ENCODE measurements at regions not wholly inside any gene's neighbourhood (a gene's known extent, or its start where the extent isn't known, plus 50 kb on each side); places are given as distances from the start of the nearest gene placed in this dataset.

DNA sequence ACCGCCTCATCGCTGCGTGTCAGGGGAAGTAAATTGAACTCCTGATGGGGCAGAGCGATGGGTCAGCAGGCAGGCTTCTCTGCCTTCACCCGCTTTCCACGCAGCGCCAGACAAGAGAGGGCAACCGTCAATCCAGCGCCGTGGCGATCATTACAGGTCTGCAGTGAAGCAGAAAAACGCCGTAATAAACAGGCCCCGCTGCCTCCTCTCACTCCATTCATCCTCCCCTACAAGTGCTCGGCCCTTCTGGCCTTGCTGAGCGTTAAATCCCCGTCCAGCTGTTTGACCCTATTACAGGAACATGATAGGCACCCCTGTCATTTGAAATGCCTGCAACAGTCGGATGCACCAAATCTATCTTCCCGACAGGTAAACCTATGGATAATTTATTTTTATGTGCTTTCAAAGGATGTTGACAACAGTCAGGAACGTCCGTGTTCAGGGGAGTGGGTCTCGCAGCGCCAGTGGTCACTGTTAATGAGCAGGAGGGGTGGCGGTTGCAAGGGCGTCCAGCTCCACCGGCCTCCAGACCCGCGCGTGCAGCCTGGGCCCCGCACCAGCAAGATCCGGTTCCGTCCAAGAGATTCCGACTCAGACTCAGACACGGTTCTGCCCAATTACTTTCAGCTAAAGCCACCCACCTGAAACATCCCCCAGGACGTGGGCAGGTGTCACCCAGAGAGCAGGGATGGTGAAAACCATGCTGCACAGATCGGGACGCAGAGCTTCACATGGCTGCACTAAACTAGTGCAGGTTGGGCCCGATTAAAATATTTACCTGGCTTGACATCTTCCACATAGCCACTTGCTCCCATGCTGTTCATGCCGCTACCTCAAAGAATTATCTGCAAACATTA is 508.0 kb upstream of the MGMT start:
- no peak for DNase-seq

DNA sequence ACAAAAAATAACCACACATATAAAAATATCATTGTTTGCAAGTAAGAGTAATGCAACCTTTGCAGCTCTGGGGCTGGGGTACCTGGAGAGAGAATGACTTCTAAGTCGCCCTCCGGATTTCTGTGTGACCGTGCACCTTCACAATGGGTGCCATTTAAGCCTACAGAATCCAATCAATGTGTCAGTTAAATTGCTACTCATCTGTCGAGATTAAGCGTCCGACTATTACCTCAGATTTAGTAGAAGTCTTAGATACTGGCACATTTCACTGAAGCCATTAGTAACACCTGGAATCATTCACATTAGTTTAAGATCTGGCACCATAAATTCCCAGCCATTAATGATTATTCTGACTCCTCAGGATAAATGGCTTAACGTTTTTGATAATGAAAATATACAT is 507.3 kb upstream of the MGMT start:
- no peak for DNase-seq

DNA sequence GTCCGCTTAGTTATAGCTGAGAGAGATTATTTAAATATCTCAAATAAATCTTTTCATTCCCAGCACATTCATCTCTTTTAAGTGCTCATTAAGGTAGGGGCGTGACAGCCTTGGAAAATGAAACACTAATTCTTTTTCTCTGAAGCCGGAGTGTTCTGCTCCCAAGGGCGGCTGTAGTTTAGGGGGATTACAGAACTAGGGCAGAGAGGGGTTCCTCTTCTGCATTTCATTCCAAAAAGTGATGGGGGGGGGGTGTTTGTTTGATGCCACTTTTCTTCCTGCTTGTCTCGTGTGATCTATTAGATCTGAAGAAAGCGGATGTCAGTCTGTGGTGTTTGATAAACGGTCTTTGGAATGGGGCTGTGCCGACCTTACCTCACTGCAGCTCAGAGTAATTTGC is 506.5 kb upstream of the MGMT start:
- no peak for DNase-seq

DNA sequence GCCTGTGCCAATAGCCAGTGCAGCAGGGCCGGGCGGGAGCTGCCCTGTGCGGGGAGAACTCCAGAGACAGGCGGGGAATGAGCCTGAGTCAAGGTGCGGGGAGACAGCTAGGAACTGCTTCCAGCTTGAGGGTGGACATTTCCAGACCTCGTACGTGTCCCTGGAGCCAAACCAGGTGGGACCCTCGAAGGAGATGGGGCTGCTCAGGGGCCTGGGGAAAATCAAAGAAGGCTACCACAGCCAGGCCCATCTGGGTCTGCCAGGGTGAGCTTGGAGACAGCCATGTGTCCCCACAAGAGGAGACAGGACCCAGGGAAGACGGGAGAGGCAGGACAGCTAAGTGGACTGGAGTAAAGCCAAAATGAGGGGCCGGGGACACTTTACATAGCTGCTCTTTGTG is 504.9 kb upstream of the MGMT start:
- DNase-seq = no peak

DNA sequence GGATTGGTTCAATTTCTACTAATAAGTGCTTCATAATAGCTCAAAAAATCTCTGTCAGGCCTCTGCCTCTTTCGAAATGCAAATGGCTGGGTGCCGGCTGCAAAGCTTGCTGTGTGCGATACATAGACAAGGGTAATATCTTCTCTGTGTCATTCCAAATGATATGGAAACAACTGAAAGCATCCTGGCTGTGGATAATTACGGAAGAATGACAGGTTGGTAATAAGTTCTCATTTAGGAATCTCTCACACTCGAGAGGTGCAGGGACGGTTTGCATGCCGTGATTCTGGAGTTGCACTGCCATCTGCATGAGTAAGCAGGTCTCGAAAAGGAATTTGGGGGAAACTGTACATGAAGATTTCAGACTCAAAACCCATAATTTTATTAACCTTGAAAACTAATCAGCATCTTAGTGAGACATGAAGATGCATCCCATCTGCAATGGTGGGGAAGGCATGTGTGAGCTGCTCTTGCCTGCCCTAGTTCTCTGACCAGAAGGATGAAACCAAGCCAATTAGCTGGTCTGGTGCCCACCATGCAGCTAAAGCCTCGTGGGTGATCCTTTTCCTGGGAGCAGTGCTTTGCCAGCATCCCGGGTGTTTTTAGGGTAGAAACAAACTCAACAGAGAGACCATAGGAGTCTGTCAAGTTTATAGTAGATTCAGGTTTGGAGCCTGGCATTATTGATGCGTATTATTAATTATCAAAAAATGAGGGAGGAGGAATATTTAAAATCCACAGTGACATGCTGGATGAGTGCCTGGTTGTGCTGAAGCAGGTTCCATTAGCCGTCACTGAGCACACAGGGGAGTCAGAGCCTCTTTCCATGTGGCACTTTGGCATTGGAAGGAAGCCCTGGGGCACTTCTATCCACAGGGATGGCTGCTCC is 503.6 kb upstream of the MGMT start:
- no peak for DNase-seq

DNA sequence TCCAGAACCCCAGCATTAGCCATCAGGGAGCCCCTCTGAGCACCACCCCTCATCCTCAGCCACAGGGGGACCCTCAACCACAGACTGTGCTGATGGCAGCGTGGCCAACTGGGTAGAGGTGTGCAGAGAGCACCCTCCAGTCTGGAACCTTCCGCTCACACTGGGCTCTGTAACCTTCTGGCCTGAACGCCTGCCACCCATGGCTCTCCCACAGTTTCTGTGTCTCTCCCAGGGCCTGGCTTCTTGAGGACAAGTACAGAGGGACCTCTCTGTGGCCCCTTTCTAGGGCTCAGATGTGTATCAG is 503.0 kb upstream of the MGMT start:
- DNase-seq = no peak

DNA sequence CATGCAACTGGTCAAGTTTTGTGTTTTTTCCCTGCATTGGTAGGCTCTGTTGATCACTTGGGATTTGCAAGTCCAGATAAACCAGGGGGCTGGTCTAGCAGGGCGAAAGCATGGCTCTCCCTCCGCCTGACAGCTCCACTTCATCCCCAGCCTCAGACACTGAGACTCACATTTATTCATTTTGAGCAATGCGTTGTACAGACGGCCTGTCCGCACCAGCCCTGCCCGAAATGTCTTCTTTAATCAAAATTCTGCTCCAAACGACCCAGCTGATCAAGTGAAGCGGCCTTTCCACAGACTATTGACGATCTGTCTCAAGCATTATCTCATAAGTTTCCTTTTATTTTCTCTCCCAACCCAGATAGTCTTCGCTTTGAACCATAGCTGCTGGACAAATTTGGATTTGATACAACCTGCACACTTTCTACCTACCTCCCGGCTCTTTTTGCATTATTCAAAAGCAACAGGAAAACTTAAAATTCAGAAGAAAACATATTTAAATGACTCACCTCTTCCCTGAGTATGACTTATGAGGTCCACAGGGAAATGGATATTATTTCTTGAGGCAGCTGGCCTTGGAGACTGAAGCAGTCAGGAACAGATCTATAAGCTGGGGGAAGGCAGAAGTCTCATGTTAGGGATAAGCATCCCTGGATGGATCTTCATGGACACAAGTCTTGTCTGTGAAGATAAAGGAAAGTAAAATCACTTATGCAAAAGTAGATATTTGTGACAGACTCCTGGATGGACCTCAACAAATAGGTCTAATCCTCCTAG is 498.9 kb upstream of the MGMT start:
- DNase-seq = no peak

DNA sequence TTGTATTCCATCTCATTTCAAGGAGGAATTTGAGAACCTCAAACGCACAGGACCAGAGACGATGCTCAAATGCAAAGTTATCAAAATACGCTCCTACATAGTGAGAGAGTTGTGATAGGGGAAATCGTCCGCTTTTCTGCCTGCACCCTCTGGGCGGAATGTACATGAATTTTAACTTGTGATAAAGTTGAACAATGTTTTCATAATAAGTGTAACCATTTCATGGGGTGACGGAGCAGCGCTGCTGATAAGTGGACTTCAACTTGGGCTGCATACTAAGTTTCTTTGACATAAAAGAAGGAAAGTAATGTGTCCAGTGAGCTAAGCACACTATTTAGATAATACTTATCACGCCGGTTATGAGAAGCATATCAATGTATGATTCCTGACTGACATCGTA is 497.5 kb upstream of the MGMT start:
- DNase-seq = no peak

DNA sequence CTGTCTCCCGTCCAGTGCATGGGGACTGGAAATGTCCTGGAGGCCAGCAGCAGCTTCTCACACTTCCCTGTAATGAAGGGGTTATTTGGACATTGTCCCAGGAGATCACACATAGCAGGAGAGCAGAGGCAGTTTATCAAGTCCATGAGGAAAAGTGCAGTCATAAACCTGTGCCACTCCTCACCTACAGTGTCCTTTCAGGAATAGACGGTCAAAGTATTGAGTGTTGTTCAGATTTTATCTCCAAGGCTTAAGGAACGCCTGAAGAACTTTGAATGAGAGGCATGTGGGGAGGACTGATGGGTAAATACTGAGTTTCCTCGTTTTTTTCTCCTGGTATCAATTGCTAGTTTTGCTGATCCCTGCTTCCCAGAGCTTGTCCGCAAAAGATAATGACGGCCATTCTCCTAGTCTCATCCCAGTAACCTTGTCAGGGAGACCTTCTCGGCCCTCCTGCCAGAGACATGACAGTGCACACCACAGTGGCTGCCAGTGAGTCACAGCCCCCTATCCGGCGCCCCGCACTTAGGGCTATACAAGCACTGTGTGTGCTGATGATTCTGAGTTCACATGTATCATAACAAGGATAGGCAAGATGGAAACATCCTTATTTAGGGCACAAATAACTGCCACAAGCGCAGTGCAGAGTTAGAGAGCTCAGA is 495.5 kb upstream of the MGMT start:
- no peak for DNase-seq

DNA sequence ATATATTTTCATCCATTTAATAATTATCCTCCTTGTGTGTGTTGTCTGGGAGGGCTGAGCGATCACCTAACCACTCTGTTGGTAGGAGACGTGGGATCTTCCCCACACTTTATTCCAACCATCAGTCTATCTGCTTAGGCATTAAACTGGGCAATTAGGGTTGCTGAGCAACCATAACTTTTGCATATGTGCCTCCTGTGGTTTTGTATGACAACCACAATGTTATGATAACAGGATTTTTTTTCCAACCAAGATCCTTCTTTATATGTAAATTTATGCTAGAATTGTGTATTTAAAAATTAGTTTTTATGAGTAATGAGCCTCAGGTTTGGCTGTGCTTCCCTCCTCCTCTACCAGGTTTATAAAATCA is 495.0 kb upstream of the MGMT start:
- DNase-seq = no peak

DNA sequence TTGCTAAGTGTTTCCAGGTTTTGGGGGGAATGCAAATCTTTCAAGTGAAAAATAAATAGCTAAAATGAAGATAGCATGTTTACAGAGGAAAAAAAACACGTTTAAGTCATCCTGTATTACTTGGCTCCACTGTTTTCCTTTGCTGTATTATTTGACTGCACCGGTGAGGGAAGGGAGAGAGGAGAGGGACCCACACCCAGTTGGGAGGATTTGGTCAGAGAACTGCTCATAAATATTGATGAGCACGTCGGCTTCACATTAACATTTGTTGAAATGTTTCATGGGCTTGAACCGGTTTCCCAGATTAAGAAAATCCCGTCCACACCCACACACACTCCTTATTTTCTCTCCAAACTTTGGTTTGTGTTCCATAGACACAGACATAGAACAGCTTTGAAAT is 493.8 kb upstream of the MGMT start:
- DNase-seq = no peak

DNA sequence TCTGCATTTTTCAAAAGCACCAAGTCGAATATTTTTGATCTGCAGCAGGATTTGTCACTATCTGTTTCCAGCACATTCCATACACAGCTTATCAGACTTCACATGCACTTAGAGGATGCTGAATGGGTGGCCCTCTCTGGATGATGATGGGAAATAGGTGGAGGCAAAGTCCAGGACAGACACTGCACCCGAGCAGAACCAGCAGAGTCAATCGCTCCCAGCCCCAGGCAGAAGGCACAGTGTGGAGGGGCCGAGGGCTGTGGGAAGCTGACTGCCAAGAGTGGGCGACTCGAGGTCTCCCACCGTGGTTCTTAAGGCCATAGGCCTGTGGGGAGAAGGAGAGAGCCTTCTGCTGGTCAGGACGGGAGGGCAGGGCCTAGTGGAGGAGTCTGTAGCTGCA is 490.2 kb upstream of the MGMT start:
- no peak for DNase-seq

DNA sequence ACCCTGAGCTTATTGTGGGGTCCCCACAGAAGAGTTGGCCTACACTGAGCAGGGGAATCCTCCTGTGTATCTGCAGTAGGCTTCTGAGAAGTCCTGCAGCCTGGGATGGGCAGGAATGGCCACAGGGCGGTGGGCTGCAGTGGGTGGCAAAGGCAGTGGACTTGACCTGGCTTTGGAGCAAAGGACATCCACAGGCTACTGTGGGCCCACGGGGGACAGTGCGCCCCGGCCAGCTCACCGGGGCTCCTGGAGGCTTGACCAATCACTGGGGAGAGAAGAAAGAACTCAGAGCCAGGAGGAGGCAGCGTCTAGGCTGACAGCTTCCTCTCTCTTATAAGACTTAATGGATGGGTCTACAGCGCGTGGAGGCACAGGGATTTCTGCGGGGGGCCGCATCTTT is 488.8 kb upstream of the MGMT start:
- no peak for DNase-seq

DNA sequence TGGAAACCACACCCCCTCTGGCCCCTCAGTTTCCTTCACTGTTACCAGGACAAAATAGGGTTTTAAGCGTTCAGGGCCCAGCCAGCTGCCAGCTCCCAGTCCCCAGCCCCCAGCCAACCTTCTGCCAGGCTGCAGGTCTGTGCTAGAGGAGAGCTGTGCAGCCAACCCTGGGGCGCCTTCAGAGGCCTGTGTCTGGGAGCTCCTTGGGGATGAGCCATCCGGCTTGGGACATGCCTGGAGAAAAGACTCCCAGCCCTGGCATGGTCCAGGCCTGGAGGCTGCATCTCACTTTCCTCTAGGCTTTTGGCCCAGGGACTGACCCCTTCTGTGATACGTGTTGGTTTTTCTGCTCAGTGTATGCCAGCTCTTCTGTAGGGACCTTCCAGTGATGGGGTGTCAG is 487.6 kb upstream of the MGMT start:
- no peak for DNase-seq

DNA sequence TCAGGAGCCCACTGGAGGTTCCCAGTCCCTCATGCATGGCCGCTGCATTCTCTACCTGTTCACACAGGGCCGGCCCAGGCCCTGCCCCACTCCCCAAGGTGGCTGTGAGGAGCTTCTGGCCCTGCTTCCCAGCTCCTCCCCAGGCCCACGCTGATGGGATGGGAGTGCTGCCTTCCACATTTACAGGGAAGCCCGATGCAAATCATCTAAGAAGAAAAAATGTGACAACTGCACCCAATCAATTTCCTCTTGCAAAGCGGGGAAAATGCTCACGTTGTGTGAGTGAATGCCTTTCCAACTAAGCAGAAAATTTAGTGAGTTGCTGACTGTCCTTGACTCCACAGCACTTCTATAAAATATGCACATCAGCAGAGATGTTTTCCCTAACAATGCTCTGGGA is 485.8 kb upstream of the MGMT start:
- DNase-seq = no peak

DNA sequence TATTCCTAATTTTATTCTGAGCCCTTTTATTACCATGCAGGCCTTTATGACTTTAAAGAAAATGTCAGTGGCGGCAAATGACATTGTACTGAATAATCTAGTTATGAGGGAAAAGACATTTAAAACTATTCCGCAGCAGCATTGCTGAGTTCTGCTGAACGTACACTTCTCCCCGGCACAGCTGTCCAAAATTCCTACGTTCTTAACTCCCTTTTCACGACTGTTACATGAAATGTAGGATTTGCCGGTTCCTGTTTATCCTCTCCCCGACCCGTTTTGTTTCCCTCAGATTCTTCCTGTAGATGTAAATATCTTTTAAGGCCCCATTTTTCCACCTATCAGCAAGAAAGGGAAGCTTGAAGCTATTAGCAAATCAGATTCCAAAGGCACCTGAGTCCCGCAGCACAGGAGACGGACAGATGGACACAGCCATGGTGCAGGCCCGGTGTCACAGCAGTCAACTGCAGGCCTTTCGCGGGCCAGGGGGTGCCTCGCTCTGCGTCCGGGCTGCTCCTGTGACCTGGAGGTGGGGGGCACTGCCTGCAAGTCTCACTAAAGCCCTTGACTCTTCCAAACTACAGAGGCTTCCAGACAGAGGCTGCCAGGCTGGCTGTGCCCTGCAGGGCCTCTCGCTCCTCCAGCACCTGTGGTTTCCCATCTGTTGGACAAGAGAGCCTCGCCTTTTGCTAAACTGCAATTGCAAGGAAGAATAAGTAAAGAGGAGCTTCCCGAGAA is 485.0 kb upstream of the MGMT start:
- no peak for DNase-seq

DNA sequence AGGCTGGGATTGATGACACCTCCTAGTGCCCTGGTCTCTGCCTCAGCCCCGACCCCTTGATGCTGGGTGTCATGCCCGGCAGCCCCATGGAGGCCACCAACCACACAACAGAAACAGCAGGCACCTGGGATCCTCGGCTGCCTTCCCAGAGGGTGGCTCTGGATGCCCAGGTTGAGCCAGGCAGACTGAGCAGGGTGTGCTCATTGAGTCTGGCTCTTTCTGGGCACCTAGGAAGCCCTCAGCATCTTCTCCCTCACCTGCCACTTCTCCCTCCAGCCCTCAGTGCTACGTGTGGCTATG is 484.5 kb upstream of the MGMT start:
- DNase-seq = no peak

DNA sequence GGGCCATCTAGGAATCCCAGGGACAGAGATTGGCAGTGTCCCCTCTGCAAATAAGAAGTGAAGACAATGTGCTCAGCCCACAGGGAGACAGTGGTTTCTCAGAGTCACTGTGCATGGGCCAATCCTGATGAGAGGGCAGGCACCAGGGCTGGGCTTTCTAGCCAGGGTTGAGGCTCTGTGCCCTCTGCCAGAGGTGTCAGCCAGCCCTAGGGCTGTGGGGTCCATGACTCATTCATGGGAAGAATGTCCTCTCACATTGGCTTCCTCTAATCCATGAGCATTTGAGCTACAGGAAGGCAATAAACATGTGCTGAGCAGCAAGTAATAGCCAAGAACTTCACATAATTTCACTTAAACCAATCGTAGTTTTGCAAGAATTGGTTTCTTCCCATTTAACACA is 482.0 kb upstream of the MGMT start:
- no peak for DNase-seq

DNA sequence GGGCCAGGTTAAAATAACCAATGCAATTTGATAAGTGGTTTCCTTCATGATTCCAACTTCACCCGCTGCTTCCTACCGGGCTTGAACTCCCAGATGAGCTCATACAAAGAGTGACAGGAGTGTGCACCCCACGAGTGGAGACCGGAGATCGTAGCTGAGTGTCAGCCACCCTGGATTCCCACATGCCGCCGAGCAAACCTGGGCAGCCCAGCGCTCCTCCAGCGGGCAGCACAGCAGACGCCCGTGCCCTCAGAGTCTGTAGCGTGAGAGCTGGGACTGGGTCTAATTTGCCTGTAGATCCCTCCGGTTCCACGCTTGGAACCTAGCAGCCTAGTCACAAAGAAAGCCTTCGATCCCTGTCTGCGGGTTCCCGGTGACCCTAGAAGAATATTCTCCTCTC is 476.1 kb upstream of the MGMT start:
- DNase-seq = no peak

DNA sequence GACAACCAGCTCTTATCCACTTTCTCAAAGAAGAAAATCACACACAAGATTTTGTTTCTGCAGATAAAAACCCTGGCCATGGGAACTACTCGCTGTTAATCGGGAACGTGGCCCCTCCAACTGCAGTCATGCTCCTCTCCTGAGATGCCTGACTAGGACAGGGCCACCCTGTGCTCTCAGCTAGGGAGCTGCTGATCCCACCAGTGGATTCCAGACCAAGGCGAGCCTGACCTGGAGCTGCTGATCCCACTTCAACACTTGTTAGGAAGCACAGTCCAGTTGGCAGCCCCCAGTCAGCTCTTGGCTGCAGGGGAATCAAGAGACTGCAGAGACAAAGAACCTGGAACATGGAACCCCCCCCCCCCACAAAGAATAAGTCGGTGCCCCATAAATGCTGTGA is 474.3 kb upstream of the MGMT start:
- no peak for DNase-seq

DNA sequence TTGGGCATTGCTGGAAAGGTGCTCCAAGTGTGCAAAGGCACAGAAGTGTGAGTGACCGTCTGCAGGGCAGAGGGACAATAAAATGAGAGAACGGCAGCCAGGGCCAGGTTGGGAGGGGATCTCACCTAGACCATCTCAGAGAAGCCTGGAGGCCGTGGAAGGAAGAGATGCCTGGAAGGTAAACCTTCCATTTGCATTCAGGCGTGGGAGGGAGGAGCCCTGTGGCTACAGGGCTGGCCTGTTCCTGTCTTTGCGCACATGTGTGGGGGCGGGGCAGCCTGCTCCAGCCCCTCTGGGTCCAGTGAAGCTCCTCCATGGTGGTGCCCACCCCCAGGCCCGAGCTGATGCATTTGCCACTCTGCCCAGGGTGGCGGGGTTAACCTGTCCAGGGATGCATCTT is 473.6 kb upstream of the MGMT start:
- no peak for DNase-seq

DNA sequence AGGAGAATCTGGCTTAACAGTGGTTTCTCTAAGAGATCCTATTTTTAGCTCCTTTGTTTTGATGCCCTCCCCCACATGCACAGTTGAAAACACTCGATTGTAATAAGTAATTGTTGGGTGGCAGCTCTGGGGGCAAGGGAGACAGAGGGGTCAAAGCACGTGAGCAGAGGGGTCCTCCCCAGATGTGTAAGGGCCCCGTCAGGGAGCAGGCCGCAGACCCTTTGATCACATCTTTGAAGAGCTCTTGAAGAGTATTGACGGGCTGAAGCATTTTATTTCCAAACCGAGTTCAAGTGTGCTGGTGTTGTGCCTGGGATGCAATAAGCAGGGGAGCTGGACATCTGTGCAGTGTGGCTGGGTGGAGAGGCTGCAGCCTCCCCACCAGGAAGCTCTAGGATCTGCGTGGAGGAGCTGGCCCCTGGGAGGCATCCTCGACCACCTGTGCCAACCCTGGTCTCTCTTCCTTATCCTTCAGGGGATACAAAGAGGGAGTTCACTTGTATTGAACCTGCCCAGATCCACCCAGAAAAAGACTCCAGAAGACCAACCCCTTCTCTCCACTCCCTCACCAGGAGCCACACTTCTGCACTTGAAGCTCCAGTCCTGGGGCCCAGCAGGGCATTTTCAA is 473.0 kb upstream of the MGMT start:
- no peak for DNase-seq
